GM19328 (cell line): ENCODE measurements at regions not wholly inside any gene's neighbourhood (a gene's known extent, or its start where the extent isn't known, plus 50 kb on each side); places are given as distances from the start of the nearest gene placed in this dataset.
"Not testable (repeated sequence)": the region's sequence is repeated elsewhere in the genome, so short reads cannot be mapped to it uniquely, and the experiment has no call there.

Experiments used
- ATAC-seq: cut with Tn5 transposase; IDR thresholded peaks from one replicate; pipeline ENCODE4 v1.9.1; 2021; ENCODE audit warnings: mild to moderate bottlenecking, moderate library complexity; ENCODE audit not compliant: unreplicated experiment

DNA sequence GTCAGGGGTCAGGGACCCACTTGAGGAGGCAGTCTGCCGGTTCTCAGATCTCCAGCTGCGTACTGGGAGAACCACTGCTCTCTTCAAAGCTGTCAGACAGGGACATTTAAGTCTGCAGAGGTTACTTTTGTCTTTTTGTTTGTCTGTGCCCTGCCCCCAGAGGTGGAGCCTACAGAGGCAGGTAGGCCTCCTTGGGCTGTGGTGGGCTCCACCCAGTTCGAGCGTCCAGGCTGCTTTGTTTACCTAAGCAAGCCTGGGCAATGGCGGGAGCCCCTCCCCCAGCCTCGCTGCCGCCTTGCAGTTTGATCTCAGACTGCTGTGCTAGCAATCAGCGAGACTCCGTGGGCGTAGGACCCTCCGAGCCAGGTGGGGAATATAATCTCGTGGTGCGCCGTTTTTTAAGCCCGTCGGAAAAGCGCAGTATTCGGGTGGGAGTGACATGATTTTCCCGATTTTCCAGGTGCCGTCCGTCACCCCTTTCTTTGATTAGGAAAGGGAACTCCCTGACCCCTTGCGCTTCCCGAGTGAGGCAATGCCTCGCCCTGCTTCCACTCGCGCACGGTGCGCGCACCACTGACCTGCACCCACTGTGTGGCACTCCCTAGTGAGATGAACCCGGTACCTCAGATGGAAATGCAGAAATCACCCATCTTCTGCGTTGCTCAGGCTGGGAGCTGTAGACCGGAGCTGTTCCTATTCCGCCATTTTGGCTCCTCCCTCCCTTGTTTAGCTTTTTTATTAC, 268.6 kb upstream of the SATB1 start:
- not testable (repeated sequence) for ATAC-seq

DNA sequence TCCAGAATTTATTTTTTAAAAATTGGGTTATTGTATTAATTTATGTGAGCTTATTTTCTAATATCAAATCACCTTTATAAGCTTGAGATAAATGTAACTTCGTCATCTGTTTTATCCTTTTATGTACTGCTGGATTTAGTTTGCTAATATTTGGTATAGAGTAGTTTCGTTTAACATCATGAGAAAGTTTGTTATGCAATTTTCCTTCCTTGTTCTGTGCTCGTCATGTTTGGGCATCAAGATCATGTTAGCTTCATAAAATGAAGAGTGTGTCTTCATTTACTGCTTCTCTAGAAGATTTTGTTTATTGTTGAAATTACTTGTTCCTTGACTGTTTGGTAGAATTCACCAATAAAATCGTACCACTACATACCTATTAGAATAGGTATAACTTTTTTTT, 262.1 kb upstream of the SATB1 start:
- no peak for ATAC-seq

- no peak for ATAC-seq
Observed at GRCh38 chr3:18683900-18684299, 258.8 kb upstream of the SATB1 start.

- ATAC-seq, result no peak
Observed at GRCh38 chr3:18681818-18682345, 256.7 kb upstream of the SATB1 start.

DNA sequence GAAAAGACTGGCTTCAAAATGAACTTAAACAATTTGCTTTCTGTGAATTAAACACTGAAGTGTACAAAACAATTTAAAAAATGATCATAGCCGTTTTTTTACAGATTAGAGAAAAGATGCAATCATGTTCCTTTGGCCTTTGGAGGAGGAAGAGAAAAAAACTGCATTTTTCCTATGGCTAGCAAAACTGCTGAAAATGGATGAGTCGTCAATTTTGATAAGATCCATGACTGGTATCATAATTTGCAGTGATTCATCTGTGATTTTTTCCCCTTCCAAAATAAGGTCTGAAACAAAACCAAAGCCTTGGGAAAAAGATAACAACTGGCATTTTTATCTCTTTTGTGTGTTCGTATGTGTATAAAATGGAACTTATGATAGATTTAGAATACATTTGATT, 255.6 kb upstream of the SATB1 start:
- no peak for ATAC-seq

GRCh38 chr3:18679238-18679637, 254.1 kb upstream of the SATB1 start:
- ATAC-seq, result no peak

- no peak for ATAC-seq
Observed at GRCh38 chr3:18675197-18675596, 250.1 kb upstream of the SATB1 start.

DNA sequence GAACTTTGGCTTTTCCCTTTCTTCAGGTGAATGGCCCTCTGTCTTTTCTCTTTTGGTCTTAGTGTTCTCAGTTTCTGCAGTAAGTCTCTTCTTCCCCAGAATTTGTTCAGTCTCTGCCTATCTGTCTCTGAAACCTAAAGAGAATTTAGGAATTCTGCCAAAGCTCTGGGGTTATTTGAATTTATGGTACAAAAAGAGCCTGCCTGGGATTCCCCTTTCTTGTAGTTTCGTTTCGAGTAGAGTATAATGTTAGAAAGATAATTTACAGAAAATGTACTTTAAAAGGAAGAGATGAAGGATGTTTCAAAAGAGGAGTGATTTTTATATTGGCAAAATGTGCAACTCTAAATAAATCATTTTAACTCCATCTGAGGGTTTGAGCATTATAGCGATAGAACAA, 247.4 kb upstream of the SATB1 start:
- ATAC-seq, result no peak

- no peak for ATAC-seq
Observed at GRCh38 chr3:18670759-18671158, 245.6 kb upstream of the SATB1 start.

GRCh38 chr3:18669374-18669773, 244.2 kb upstream of the SATB1 start:
- no peak for ATAC-seq

DNA sequence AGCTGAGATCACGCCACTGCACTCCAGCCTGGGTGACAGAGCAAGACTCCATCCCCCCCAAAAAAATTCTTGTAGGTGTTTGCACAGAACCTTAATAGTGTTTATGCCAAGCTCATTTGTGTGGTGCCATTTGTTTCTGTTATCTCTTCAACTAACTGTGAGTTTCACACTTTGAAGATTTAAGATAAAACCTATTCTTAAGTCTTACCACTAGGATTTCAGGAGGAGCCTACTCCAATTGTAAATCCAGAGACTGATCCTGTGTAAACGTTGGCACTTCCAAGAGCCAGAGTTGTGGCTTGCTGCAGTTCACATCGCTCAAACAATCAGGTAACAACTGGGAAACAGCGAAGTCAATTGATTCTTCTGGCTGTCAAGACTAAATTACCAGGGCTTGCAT, 242.4 kb upstream of the SATB1 start:
- ATAC-seq, result no peak

GRCh38 chr3:18666655-18667054, 241.5 kb upstream of the SATB1 start:
- no peak for ATAC-seq

- ATAC-seq, result no peak
Observed at GRCh38 chr3:18660059-18660458, 234.9 kb upstream of the SATB1 start.

DNA sequence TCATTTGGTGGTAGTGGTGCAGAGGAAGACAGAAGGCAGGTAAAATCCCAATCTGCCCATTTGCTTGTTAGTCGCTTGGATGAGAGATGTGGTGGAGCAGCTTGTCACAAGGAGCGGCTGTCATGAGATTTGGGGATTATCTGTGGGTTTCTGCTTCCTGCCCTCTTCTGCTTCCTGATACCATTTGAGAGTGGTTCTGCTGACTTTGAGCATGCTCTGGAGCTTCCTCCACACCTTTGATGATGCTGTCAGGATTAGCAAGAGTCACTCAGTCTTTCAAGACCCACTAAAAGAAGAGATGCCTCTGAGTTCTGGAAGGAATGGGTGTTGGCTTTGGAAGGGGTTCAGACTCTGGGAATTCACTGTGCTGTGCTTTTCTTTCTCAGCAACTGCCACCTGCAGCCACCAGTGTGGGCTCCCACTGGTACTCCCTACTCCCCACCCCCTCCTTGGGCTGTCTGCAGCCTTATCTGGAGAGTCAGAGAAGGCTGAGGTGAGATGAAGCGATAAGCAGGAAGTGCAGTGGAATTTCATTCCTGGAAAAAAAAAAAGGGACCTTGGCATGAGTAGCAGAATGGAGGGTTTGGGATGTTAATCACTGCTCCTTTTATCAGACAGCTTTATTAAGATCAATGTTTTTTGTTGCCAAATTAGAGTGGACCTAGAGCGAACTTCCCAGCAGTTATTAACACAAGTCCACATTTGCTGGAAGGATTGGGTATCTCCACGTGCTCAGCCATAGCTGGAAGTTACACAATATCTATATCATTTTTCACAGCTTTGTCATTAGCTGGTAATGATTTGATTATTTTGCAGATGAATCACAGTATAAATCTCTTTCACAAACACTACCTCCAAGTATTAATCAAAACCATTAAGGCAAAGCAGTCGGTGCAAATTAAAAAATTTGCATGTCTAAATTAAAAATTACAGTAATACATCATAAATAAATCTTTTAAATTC, 233.0 kb upstream of the SATB1 start:
- ATAC-seq, result no peak

DNA sequence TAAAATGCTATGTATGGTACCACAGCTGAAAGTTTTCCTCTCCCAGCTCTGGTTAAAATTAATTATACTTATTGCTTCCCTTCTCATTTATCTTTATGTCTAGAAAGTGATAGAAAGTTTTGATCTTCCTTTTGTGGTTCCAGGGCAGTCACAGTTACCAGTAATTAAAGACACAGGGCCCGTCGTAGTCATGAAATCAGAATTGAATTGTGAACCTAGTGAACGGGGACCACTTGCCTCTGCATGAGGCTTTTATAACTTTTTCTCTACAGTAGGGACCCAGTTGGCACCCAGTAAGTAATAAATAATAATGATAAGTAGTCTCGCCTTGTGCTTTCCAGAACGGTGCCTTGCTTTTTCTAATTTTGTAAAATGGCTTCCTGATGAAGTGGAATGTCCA, 231.7 kb upstream of the SATB1 start:
- no peak for ATAC-seq

GRCh38 chr3:18656410-18656809, 231.3 kb upstream of the SATB1 start:
- no peak for ATAC-seq

GRCh38 chr3:18655827-18656226, 230.7 kb upstream of the SATB1 start:
- no peak for ATAC-seq

GRCh38 chr3:18652781-18653180, 227.6 kb upstream of the SATB1 start:
- no peak for ATAC-seq

DNA sequence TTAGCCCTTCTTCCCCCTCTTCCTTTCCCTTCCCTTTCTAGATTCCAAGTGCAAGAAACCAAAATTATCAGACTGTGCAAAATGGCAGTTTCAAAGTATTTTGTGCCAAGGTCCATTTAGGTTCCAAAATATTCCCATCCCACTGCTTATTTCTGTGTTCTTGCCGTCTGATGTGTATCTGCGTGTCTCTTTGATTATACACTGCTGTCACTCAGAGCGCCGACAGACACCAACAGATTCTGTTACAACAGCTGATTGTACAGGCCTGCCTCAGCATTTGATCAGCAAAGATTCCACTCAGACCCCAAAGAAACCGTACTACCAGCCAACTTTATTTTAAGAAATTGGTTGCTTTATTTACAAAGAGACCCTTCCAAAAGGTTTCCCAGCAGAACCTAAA, 225.6 kb upstream of the SATB1 start:
- no peak for ATAC-seq

DNA sequence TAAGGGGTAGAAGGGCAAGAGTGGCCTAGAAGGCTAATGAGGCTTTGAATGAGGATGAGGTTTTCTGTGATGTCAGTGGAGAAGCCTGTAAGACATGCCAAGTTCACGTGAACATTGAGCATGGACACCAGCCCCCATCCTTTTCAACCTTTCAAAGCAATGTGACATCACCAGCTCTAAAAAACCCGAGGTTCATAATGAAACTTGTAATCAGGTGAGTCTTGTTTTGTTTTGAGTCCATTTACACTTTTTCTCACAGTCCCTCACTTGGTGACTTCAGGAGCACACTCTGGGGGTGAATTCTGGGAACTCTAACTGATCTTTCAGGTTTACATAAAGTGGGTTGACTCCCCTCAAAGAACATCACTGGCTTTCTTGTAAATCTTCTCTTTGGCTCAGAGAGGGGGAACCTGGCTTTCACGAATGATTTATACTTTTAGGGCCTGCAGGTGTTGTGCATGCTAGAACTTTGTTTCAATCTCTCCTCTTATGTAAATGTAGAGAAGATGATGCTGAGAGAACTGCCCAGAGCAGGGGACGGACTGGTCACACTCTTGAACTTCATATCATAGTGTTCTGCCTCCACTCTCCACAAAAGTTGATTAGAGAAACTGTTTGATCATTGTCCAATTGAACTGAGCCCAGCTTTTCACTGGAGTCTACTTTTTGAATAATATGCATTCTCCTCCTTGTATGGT, 224.7 kb upstream of the SATB1 start:
- peak; percentile 66 for ATAC-seq

DNA sequence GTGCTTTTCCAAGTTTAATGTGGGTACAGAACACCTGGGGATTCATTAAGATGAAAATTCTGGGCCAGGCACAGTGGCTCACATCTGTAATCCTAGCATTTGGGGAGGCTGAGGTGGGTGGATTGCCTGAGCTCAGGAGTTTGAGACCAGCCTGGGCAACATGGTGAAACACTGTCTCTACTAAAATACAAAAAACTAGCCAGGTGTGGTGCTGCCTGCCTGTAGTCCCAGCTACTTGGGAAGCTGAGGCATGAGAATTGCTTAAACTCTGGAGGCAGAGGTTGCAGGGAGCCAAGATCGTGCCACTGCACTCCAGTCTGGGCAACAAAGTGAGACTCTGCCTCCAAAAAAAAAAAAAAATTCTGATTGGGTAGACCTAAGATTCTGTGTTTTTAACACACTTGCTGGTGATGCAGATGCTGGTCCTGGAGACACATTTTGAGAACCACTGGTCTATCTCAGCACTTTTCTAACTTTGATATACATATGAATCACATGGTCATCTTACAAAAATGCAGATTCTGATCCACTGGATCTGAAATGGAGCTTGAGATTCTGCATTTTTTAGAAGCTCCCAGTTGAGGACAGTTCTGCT, 223.8 kb upstream of the SATB1 start:
- no peak for ATAC-seq
